BE2C (cell line): ENCODE measurements at regions not wholly inside any gene's neighbourhood (a gene's known extent, or its start where the extent isn't known, plus 50 kb on each side); places are given as distances from the start of the nearest gene placed in this dataset.
"Not testable (repeated sequence)": the region's sequence is repeated elsewhere in the genome, so short reads cannot be mapped to it uniquely, and the experiment has no call there.

Source experiments
- DNase-seq: peaks from one replicate; pipeline ENCODE4 v3.0.0-alpha.2; 2020
- H3K27me3 ChIP-seq: fragments of 250-450 bp; sonication (Bioruptor Pico); 2 replicates; pipeline ENCODE4 v1.5.1; 2020; ENCODE audit warnings: mild to moderate bottlenecking
- H3K36me3 ChIP-seq: fragments of 250-450 bp; sonication (Bioruptor Pico); 2 replicates; pipeline ENCODE4 v1.5.1; 2020; ENCODE audit warnings: mild to moderate bottlenecking
- H3K4me1 ChIP-seq: fragments of 250-450 bp; sonication (Bioruptor Pico); 2 replicates; pipeline ENCODE4 v1.5.1; 2020
- H3K4me3 ChIP-seq: 2 replicates; pipeline ENCODE4 v1.5.1; 2011; ENCODE audit warnings: low read depth, low read length
- H3K9me3 ChIP-seq: fragments of 250-450 bp; sonication (Bioruptor Pico); 2 replicates; pipeline ENCODE4 v1.5.1; 2020
- CTCF ChIP-seq: IDR thresholded peaks from 2 replicates; pipeline ENCODE4 v1.5.1; 2012; ENCODE audit warnings: mild to moderate bottlenecking, low read depth, low read length

- H3K4me3 ChIP-seq: no peak overlapping the region
- H3K27me3 ChIP-seq: no peaks in the 10 kb centered on the region
- DNase-seq: no peak
- no peaks in the 10 kb centered on the region for H3K36me3 ChIP-seq
- no peaks in the 10 kb centered on the region; the same call in 1 of the 2 replicates for H3K9me3 ChIP-seq
- peaks cover 25% of the 10 kb centered on the region for H3K4me1 ChIP-seq
- TF ChIP-seq CTCF: no peak
These were observed 150.8 kb downstream of the TTC8 start for GRCh38 chr14:88975043-88975830.

- peaks cover 25% of the 10 kb centered on the region for H3K4me1 ChIP-seq
- no peaks in the 10 kb centered on the region for H3K27me3 ChIP-seq
- no peak for TF ChIP-seq CTCF
- H3K36me3 ChIP-seq: no peaks in the 10 kb centered on the region
- H3K4me3 ChIP-seq: no peak overlapping the region
- peak; percentile 58 for DNase-seq
- no peaks in the 10 kb centered on the region; the same call in 1 of the 2 replicates for H3K9me3 ChIP-seq
These were observed 151.5 kb downstream of the TTC8 start for GRCh38 chr14:88975926-88976325.

- H3K9me3 ChIP-seq, H3K36me3 ChIP-seq, DNase-seq, H3K27me3 ChIP-seq, H3K4me3 ChIP-seq: not testable (repeated sequence)
- H3K4me1 ChIP-seq: peaks cover 44% of the 10 kb centered on the region
These were observed 156.5 kb downstream of the TTC8 start for GRCh38 chr14:88980907-88981306.

GRCh38 chr14:88981948-88982347 lies 157.5 kb downstream of the TTC8 start:
- TF ChIP-seq CTCF: no peak
- Histone ChIP-seq H3K36me3 (no peaks in the 10 kb centered on the region), H3K4me1 (peaks cover 42% of the 10 kb centered on the region), H3K4me3 (no peak overlapping the region), H3K9me3 (no peaks in the 10 kb centered on the region), H3K27me3 (no peaks in the 10 kb centered on the region)
- no peak for DNase-seq

- no peak for TF ChIP-seq CTCF
- Histone ChIP-seq H3K36me3 (no peaks in the 10 kb centered on the region), H3K4me3 (no peak overlapping the region), H3K9me3 (no peaks in the 10 kb centered on the region), H3K27me3 (no peaks in the 10 kb centered on the region), H3K4me1 (peaks cover 44% of the 10 kb centered on the region)
- DNase-seq: peak; percentile 79
These were observed 159.3 kb downstream of the TTC8 start for GRCh38 chr14:88983755-88984154.

GRCh38 chr14:88985654-88986053 lies 161.2 kb downstream of the TTC8 start:
- H3K4me1 ChIP-seq: peaks cover 44% of the 10 kb centered on the region
- H3K36me3 ChIP-seq: no peaks in the 10 kb centered on the region
- H3K27me3 ChIP-seq: no peaks in the 10 kb centered on the region
- H3K4me3 ChIP-seq: no peak overlapping the region
- H3K9me3 ChIP-seq: no peaks in the 10 kb centered on the region
- peak; percentile 92 for DNase-seq
- no peak for TF ChIP-seq CTCF
